SK-N-SH treated with all-trans-retinoic acid at 6 μM for 48 hours (cell line): ENCODE measurements at regions not wholly inside any gene's neighbourhood (a gene's known extent, or its start where the extent isn't known, plus 50 kb on each side); places are given as distances from the start of the nearest gene placed in this dataset.

Experiments
- BACH2 ChIP-seq: fragments of 250-450 bp; sonication (Bioruptor Pico); IDR thresholded peaks from 2 replicates; pipeline ENCODE4 v1.9.0; 2021; ENCODE audit warnings: mild to moderate bottlenecking, borderline replicate concordance
- CSDC2 ChIP-seq: fragments of 250-450 bp; sonication (Bioruptor Pico); IDR thresholded peaks from 2 replicates; pipeline ENCODE4 v1.5.0; 2020; ENCODE audit warnings: mild to moderate bottlenecking, moderate library complexity
- PATZ1 ChIP-seq: fragments of 250-450 bp; sonication (Bioruptor Pico); IDR thresholded peaks from 2 replicates; pipeline ENCODE4 v1.8.0; 2020; ENCODE audit warnings: mild to moderate bottlenecking, moderate library complexity, borderline replicate concordance
- RARB ChIP-seq: fragments of 250-450 bp; sonication (Bioruptor Pico); IDR thresholded peaks from 2 replicates; pipeline ENCODE4 v1.8.0; 2021; ENCODE audit warnings: mild to moderate bottlenecking, moderate library complexity
- TOX ChIP-seq: fragments of 250-450 bp; sonication (Bioruptor Pico); IDR thresholded peaks from 2 replicates; pipeline ENCODE4 v1.8.0; 2021; ENCODE audit warnings: mild to moderate bottlenecking, moderate library complexity, borderline replicate concordance
- ZFP3 ChIP-seq: fragments of 250-450 bp; sonication (Bioruptor Pico); IDR thresholded peaks from 2 replicates; pipeline ENCODE4 v1.5.0; 2020; ENCODE audit warnings: mild to moderate bottlenecking, moderate library complexity
- ZNF565 ChIP-seq: fragments of 450-650 bp; formaldehyde crosslinking; conservative IDR thresholded peaks from 2 replicates; pipeline ENCODE4 v1.5.0; 2020; ENCODE audit warnings: low read depth, mild to moderate bottlenecking, moderate library complexity
- ZNF8 ChIP-seq: fragments of 450-650 bp; formaldehyde crosslinking; IDR thresholded peaks from 2 replicates; pipeline ENCODE4 v1.5.0; 2020; ENCODE audit warnings: mild to moderate bottlenecking, moderate library complexity

- no peak for TF ChIP-seq PATZ1
- no peak for TF ChIP-seq ZFP3 (CRISPR knock-in tag)
- no peak for TF ChIP-seq ZNF565 (CRISPR knock-in tag)
- TF ChIP-seq BACH2 (CRISPR knock-in tag), result no peak
- TF ChIP-seq RARB, result no peak
- no peak for TF ChIP-seq ZNF8 (CRISPR knock-in tag)
- TF ChIP-seq CSDC2 (CRISPR knock-in tag), result no peak
- no peak for TF ChIP-seq TOX (CRISPR knock-in tag)
Measured at GRCh38 chr1:47676311-47677054, 238.6 kb downstream of the FOXD2 start.
